Spleen (tissue), 7 donors: ENCODE measurements at regions not wholly inside any gene's neighbourhood (a gene's known extent, or its start where the extent isn't known, plus 50 kb on each side); places are given as distances from the start of the nearest gene placed in this dataset.

Experiments
- CTCF ChIP-seq, 11 experiments: fragments of 200-600 bp in 7 of 11; fragments of 450-650 bp in 4 of 11; sonication (generic) in 4 of 11; IDR thresholded peaks in 8 of 11; conservative IDR thresholded peaks in 3 of 11; 1 replicate in 7 of 11; 2 replicates in 4 of 11; pipeline versions ENCODE4 v1.4.0 to v1.8.0; 2016 to 2021; ENCODE audit warnings: antibody characterized with exemption in 11 of 11, inconsistent platforms in 4 of 11, mild to moderate bottlenecking in 1 of 11
- POLR2AphosphoS5 ChIP-seq, 3 donors: sonication (generic); formaldehyde crosslinking; IDR thresholded peaks; one replicate each; pipeline ENCODE4 v1.5.1; 2017; ENCODE audit warnings: antibody characterized with exemption in 3 of 3
- donor health status: DM: no; HTN: no; CAD: no; lungs with moderate emphysema.
- donor health status: DM: no; HTN: no; CAD: no.
- donor health status: DM: no; HTN: no; CAD: no.

- TF ChIP-seq CTCF (IDR thresholded peaks at IDR 0.05 in 8 of 11, conservative IDR thresholded peaks at IDR 0.05 in 3 of 11) (no peak), POLR2AphosphoS5 (IDR thresholded peaks at IDR 0.05) (no peak)
Observed at GRCh38 chr1:96002969-96003964, 718.3 kb upstream of the PTBP2 start.
